GM23338 (cell line): ENCODE measurements at regions not wholly inside any gene's neighbourhood (a gene's known extent, or its start where the extent isn't known, plus 50 kb on each side); places are given as distances from the start of the nearest gene placed in this dataset.

Experiments used
- ATAC-seq: fragments of 200-7000 bp; cut with Tn5 transposase; 3 replicates; pipeline ENCODE4 v1.9.1; 2020
- DNase-seq: peaks from one replicate; pipeline ENCODE4 v3.0.0-alpha.2; 2015; ENCODE audit warnings: low spot score
- H2AFZ ChIP-seq: fragments of 200-600 bp; sonication (generic); 2 replicates; pipeline ENCODE4 v1.8.0; 2016; ENCODE audit warnings: antibody characterized with exemption, mild to moderate bottlenecking, moderate library complexity
- H3F3A ChIP-seq: fragments of 200-600 bp; sonication (generic); replicated peaks from 2 replicates; pipeline ENCODE4 v1.8.0; 2017; ENCODE audit warnings: antibody characterized with exemption, mixed run types, low read depth
- H3K27ac ChIP-seq: fragments of 200-600 bp; sonication (generic); 2 replicates; pipeline ENCODE4 v1.6.1; 2016; ENCODE audit warnings: low read depth
- H3K27me3 ChIP-seq: fragments of 200-600 bp; sonication (generic); 2 replicates; pipeline ENCODE4 v1.8.0; 2016; ENCODE audit warnings: mild to moderate bottlenecking, mixed run types, moderate library complexity; ENCODE audit not compliant: insufficient read depth
- H3K36me3 ChIP-seq: fragments of 200-600 bp; sonication (generic); 2 replicates; pipeline ENCODE4 v1.8.0; 2016; ENCODE audit warnings: mild to moderate bottlenecking; ENCODE audit not compliant: insufficient read depth
- H3K4me1 ChIP-seq: fragments of 200-600 bp; sonication (generic); 2 replicates; pipeline ENCODE4 v1.8.0; 2016; ENCODE audit warnings: mild to moderate bottlenecking, moderate library complexity; ENCODE audit not compliant: insufficient read depth
- H3K4me2 ChIP-seq: fragments of 200-600 bp; sonication (generic); 2 replicates; pipeline ENCODE4 v1.7.1; 2017; ENCODE audit warnings: mixed run types
- H3K4me3 ChIP-seq: fragments of 200-600 bp; sonication (generic); 2 replicates; pipeline ENCODE4 v1.6.1; 2016; ENCODE audit warnings: mixed run types
- H3K79me2 ChIP-seq: fragments of 200-600 bp; sonication (generic); replicated peaks from 2 replicates; pipeline ENCODE4 v1.8.0; 2017; ENCODE audit warnings: mild to moderate bottlenecking; ENCODE audit not compliant: insufficient read depth
- H3K9me2 ChIP-seq: fragments of 200-600 bp; sonication (generic); 2 replicates; pipeline ENCODE4 v1.8.0; 2017; ENCODE audit not compliant: insufficient read depth
- H4K20me1 ChIP-seq: fragments of 200-600 bp; sonication (generic); replicated peaks from 2 replicates; pipeline ENCODE4 v1.8.0; 2017; ENCODE audit warnings: mild to moderate bottlenecking; ENCODE audit not compliant: insufficient read depth
- H3K27ac Mint-ChIP-seq: 2 replicates; pipeline ENCODE4 v1.8.0; 2020; ENCODE audit warnings: inconsistent platforms, mild to moderate bottlenecking, moderate library complexity, mixed read lengths
- H3K27me3 Mint-ChIP-seq: 3 replicates; pipeline ENCODE4 v1.8.0; 2022; ENCODE audit warnings: low read depth, mild to moderate bottlenecking, moderate library complexity, mixed read lengths, inconsistent platforms; ENCODE audit not compliant: insufficient read depth, poor library complexity
- H3K36me3 Mint-ChIP-seq: 3 replicates; pipeline ENCODE4 v1.8.0; 2021; ENCODE audit warnings: low read depth, mild to moderate bottlenecking, inconsistent platforms, moderate library complexity, mixed read lengths
- H3K4me1 Mint-ChIP-seq: 3 replicates; pipeline ENCODE4 v1.8.0; 2020; ENCODE audit warnings: mild to moderate bottlenecking, inconsistent platforms, mixed read lengths
- H3K4me3 Mint-ChIP-seq: 3 replicates; pipeline ENCODE4 v1.8.0; 2021; ENCODE audit warnings: moderate library complexity, mild to moderate bottlenecking, inconsistent platforms, mixed read lengths
- H3K9me3 Mint-ChIP-seq: 3 replicates; pipeline ENCODE4 v1.8.0; 2020; ENCODE audit warnings: moderate library complexity, mild to moderate bottlenecking, inconsistent platforms, mixed read lengths
- JUNB ChIP-seq: IDR thresholded peaks from one replicate; pipeline ENCODE4 v1.6.1; 2016; ENCODE audit warnings: antibody characterized with exemption; ENCODE audit not compliant: unreplicated experiment
- NANOG ChIP-seq: IDR thresholded peaks from 2 replicates; pipeline ENCODE4 v1.6.1; 2016; ENCODE audit warnings: antibody characterized with exemption, borderline replicate concordance
- POLR2AphosphoS5 ChIP-seq: IDR thresholded peaks from 2 replicates; pipeline ENCODE4 v1.6.1; 2016; ENCODE audit warnings: antibody characterized with exemption, low read depth
- STAT1 ChIP-seq: IDR thresholded peaks from one replicate; pipeline ENCODE4 v1.6.1; 2016; ENCODE audit warnings: antibody characterized with exemption; ENCODE audit not compliant: unreplicated experiment
- TF ChIP-seq, protein P1 (sequence below): IDR thresholded peaks from one replicate; pipeline ENCODE4 v1.6.1; 2018; ENCODE audit warnings: antibody characterized with exemption; ENCODE audit not compliant: unreplicated experiment
- TF ChIP-seq, protein P2 (sequence below): IDR thresholded peaks from 2 replicates; pipeline ENCODE4 v1.6.1; 2016; ENCODE audit warnings: antibody characterized with exemption

DNA sequence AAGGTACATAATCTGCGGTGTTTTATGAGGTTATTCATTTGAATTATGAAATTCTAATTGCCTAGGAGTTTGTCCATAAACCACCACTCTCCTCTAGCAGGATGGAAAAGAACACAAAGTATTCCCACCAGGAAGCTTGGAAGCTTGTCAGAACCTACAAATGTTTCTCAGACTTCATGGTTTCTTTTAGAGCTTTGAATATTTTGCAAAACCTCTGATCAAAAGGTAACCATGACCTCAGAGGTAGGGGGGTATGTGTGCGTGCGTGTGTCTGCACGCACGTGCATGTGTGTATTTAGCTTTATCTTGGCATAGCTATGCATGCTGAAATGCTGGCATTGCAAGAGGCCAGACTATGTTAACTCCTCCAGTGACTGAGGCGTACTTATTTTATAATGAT lies 847.0 kb downstream of the TLE1 start (continued):
- TF ChIP-seq, protein P1, sequence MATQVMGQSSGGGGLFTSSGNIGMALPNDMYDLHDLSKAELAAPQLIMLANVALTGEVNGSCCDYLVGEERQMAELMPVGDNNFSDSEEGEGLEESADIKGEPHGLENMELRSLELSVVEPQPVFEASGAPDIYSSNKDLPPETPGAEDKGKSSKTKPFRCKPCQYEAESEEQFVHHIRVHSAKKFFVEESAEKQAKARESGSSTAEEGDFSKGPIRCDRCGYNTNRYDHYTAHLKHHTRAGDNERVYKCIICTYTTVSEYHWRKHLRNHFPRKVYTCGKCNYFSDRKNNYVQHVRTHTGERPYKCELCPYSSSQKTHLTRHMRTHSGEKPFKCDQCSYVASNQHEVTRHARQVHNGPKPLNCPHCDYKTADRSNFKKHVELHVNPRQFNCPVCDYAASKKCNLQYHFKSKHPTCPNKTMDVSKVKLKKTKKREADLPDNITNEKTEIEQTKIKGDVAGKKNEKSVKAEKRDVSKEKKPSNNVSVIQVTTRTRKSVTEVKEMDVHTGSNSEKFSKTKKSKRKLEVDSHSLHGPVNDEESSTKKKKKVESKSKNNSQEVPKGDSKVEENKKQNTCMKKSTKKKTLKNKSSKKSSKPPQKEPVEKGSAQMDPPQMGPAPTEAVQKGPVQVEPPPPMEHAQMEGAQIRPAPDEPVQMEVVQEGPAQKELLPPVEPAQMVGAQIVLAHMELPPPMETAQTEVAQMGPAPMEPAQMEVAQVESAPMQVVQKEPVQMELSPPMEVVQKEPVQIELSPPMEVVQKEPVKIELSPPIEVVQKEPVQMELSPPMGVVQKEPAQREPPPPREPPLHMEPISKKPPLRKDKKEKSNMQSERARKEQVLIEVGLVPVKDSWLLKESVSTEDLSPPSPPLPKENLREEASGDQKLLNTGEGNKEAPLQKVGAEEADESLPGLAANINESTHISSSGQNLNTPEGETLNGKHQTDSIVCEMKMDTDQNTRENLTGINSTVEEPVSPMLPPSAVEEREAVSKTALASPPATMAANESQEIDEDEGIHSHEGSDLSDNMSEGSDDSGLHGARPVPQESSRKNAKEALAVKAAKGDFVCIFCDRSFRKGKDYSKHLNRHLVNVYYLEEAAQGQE: no peak
- TF ChIP-seq JUNB: no peak
- TF ChIP-seq, protein P2, sequence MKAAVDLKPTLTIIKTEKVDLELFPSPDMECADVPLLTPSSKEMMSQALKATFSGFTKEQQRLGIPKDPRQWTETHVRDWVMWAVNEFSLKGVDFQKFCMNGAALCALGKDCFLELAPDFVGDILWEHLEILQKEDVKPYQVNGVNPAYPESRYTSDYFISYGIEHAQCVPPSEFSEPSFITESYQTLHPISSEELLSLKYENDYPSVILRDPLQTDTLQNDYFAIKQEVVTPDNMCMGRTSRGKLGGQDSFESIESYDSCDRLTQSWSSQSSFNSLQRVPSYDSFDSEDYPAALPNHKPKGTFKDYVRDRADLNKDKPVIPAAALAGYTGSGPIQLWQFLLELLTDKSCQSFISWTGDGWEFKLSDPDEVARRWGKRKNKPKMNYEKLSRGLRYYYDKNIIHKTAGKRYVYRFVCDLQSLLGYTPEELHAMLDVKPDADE: no peak
- TF ChIP-seq NANOG: no peak

DNA sequence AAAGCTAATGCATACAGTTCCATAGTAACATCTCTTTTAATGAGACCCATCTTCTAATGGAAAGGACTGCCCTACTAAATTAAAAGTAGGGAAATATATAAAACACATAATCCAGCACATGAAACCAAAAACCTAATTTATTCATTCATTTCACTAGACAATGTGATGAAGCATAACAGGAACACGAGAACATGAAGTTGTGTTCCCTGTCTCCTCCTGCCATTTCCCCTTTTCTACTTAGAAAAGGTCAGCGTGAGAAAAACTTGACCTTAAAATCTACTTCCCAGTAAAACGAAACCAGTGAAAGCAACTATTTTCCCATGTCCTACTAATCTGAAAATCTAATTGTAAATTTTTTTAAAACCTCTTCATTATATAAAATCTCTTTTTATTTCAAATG lies 847.5 kb downstream of the TLE1 start:
- H3K27me3 ChIP-seq: no peaks in the 10 kb centered on the region
- H2AFZ ChIP-seq: no peak overlapping the region
- Mint-ChIP-seq H3K36me3 (no peaks in the 10 kb centered on the region), H3K4me1 (no peaks in the 10 kb centered on the region), H3K27ac (no peak overlapping the region), H3K4me3 (no peak overlapping the region), H3K9me3 (no peaks in the 10 kb centered on the region), H3K27me3 (no peaks in the 10 kb centered on the region)
- no peaks in the 10 kb centered on the region for H3K79me2 ChIP-seq
- H3K9me2 ChIP-seq: peaks cover 6% of the 10 kb centered on the region; the same call in 1 of the 2 replicates
- DNase-seq: no peak
- no peaks in the 10 kb centered on the region for H4K20me1 ChIP-seq
- TF ChIP-seq STAT1: no peak
- H3K4me2 ChIP-seq: no peak overlapping the region
- no peaks in the 10 kb centered on the region for H3F3A ChIP-seq
- H3K36me3 ChIP-seq: no peaks in the 10 kb centered on the region; the same call in 1 of the 2 replicates
- ATAC-seq: no peak
- no peaks in the 10 kb centered on the region for H3K4me1 ChIP-seq
- no peak overlapping the region for H3K27ac ChIP-seq
- no peak overlapping the region for H3K4me3 ChIP-seq

DNA sequence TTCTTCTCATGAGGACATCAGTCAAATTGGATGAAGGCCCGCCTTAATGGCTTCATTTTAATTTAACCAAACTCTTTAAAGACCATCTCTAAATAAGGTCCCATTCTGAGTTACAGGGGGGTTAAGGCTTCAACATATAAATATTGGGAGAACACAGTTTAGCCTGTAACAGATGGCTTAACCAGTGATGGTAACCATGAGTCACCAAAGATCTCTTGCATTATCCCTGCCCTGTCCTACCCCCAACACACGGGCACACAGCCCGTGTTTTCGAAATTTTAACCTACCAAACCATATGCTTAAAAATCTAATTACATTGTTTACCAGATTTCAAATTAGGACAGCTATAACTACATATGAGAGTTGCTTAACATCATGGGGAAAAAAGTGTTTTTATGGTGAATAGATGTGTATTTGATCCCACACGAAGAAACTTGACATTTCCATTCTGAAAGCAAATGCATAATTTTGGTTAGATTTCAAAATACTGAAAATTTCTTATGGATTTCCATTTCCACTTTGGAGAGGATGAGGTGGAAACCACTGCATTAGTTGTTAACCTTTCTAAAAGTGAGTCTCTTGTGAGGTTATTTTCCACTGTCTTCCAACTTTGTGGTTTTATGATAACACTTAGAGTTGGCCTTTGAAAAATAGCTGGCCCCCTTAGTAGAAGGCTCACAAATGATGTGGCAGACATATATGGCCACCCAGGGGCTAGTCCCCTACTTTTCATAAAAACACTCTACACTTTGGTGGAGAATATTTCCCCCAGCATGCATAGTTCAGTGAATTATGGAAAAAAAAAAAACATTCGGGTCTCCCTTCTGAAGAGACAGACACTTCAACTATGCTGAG lies 849.3 kb downstream of the TLE1 start:
- H3K4me2 ChIP-seq: no peak overlapping the region
- Mint-ChIP-seq H3K27me3 (no peaks in the 10 kb centered on the region), H3K36me3 (no peaks in the 10 kb centered on the region), H3K27ac (no peak overlapping the region), H3K4me3 (no peak overlapping the region), H3K9me3 (no peaks in the 10 kb centered on the region), H3K4me1 (peaks cover 4% of the 10 kb centered on the region; the same call in 1 of the 3 replicates)
- no peaks in the 10 kb centered on the region for H3F3A ChIP-seq
- no peaks in the 10 kb centered on the region for H3K27me3 ChIP-seq
- H3K4me1 ChIP-seq: no peaks in the 10 kb centered on the region
- TF ChIP-seq STAT1 (no peak), POLR2AphosphoS5 (no peak)
- H2AFZ ChIP-seq: no peak overlapping the region
- no peaks in the 10 kb centered on the region for H4K20me1 ChIP-seq
- H3K9me2 ChIP-seq: peaks cover 6% of the 10 kb centered on the region; the same call in 1 of the 2 replicates
- DNase-seq: no peak
- no peak for ATAC-seq
- H3K27ac ChIP-seq: no peak overlapping the region
- no peaks in the 10 kb centered on the region for H3K79me2 ChIP-seq
- H3K4me3 ChIP-seq: no peak overlapping the region
- H3K36me3 ChIP-seq: no peaks in the 10 kb centered on the region
